ENCODE measurements at regions not wholly inside any gene's neighbourhood (a gene's known extent, or its start where the extent isn't known, plus 50 kb on each side); places are given as distances from the start of the nearest gene placed in this dataset.

GRCh38 chr16:35195864-35196216 is 1736.4 kb downstream of the TP53TG3F start:
- Histone ChIP-seq H3K27ac (no peak overlapping the region), H3K27me3 (ENCODE audit: insufficient read depth, low read depth, severe bottlenecking) (peaks cover 56% of the 10 kb centered on the region)

GRCh38 chr16:35196313-35196712 is 1736.9 kb downstream of the TP53TG3F start:
- DNase-seq, result no peak
- Histone ChIP-seq H3K27ac (no peak overlapping the region), H3K4me3 (ENCODE audit: low read depth, low read length) (no peak overlapping the region), H3K36me3 (no peaks in the 10 kb centered on the region), H3K27me3 (ENCODE audit: insufficient read depth, low read depth, severe bottlenecking) (peaks cover 56% of the 10 kb centered on the region), H3K9me3 (ENCODE audit: severe bottlenecking) (no peaks in the 10 kb centered on the region)
- no peak for TF ChIP-seq CTCF (IDR thresholded peaks at IDR 0.05; ENCODE audit: low read depth, low read length)

More at GRCh38 chr16:35195864-35196216, 1736.4 kb downstream of the TP53TG3F start:
- Histone ChIP-seq H3K4me3 (ENCODE audit: low read depth, low read length) (no peak overlapping the region), H3K36me3 (no peaks in the 10 kb centered on the region), H3K9me3 (ENCODE audit: severe bottlenecking) (no peaks in the 10 kb centered on the region)
- no peak for DNase-seq
- no peak for TF ChIP-seq CTCF (IDR thresholded peaks at IDR 0.05; ENCODE audit: low read depth, low read length)

GRCh38 chr16:35197656-35198055 is 1738.2 kb downstream of the TP53TG3F start:
- no peak for TF ChIP-seq CTCF (IDR thresholded peaks at IDR 0.05; ENCODE audit: low read depth, low read length)
- no peak for DNase-seq
- Histone ChIP-seq H3K9me3 (ENCODE audit: severe bottlenecking) (no peaks in the 10 kb centered on the region), H3K27me3 (ENCODE audit: insufficient read depth, low read depth, severe bottlenecking) (peaks cover 58% of the 10 kb centered on the region), H3K4me3 (ENCODE audit: low read depth, low read length) (no peak overlapping the region), H3K27ac (no peak overlapping the region), H3K36me3 (no peaks in the 10 kb centered on the region)

- Histone ChIP-seq H3K9me3 (ENCODE audit: severe bottlenecking) (no peaks in the 10 kb centered on the region), H3K4me3 (ENCODE audit: low read depth, low read length) (no peak overlapping the region), H3K36me3 (no peaks in the 10 kb centered on the region), H3K27me3 (ENCODE audit: insufficient read depth, low read depth, severe bottlenecking) (peaks cover 54% of the 10 kb centered on the region), H3K27ac (no peak overlapping the region)
- no peak for TF ChIP-seq CTCF (IDR thresholded peaks at IDR 0.05; ENCODE audit: low read depth, low read length)
- DNase-seq, result no peak
Measured at GRCh38 chr16:35198223-35199199, 1739.1 kb downstream of the TP53TG3F start.

GRCh38 chr16:35200662-35201061 is 1741.2 kb downstream of the TP53TG3F start:
- no peak for DNase-seq
- no peak overlapping the region for H3K27ac ChIP-seq
- no peaks in the 10 kb centered on the region for H3K36me3 ChIP-seq
- H3K27me3 ChIP-seq (ENCODE audit: insufficient read depth, low read depth, severe bottlenecking), result peaks cover 45% of the 10 kb centered on the region
- TF ChIP-seq CTCF (IDR thresholded peaks at IDR 0.05; ENCODE audit: low read depth, low read length), result no peak
- no peaks in the 10 kb centered on the region for H3K9me3 ChIP-seq (ENCODE audit: severe bottlenecking)
- H3K4me3 ChIP-seq (ENCODE audit: low read depth, low read length), result no peak overlapping the region

Data from WERI-Rb-1 (cell line).